ENCODE measurements at regions not wholly inside any gene's neighbourhood (a gene's known extent, or its start where the extent isn't known, plus 50 kb on each side); places are given as distances from the start of the nearest gene placed in this dataset.

DNA sequence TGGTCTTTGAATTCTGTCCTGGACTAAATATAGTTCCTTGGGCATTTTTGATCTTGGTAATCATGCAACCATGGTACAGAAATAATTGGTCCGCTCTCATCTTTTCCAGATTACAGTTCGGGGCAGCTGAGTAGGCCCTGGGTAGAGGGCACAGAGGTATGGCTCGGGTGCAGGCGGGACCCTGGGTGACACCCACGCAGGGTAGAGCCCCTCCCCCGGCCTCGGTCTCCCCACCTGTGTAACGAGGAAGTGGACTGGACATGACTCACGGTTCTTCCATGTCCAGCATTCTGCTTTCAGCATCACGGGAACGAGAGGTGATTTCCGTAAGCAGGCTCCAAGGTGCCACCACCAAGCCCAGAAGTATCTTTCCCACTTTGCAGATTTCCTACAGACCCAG, 91.0 kb upstream of the DIO3 start:
- TF ChIP-seq, protein P1, sequence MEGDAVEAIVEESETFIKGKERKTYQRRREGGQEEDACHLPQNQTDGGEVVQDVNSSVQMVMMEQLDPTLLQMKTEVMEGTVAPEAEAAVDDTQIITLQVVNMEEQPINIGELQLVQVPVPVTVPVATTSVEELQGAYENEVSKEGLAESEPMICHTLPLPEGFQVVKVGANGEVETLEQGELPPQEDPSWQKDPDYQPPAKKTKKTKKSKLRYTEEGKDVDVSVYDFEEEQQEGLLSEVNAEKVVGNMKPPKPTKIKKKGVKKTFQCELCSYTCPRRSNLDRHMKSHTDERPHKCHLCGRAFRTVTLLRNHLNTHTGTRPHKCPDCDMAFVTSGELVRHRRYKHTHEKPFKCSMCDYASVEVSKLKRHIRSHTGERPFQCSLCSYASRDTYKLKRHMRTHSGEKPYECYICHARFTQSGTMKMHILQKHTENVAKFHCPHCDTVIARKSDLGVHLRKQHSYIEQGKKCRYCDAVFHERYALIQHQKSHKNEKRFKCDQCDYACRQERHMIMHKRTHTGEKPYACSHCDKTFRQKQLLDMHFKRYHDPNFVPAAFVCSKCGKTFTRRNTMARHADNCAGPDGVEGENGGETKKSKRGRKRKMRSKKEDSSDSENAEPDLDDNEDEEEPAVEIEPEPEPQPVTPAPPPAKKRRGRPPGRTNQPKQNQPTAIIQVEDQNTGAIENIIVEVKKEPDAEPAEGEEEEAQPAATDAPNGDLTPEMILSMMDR (conservative IDR thresholded peaks at IDR 0.05; ENCODE audit: control insufficient read depth, insufficient read depth, low read depth, low read length): no peak
- no peak for DNase-seq (ENCODE audit: low read depth)
- no peak overlapping the region for H3K4me3 ChIP-seq (ENCODE audit: control insufficient read depth, low read depth, low read length)

DNA sequence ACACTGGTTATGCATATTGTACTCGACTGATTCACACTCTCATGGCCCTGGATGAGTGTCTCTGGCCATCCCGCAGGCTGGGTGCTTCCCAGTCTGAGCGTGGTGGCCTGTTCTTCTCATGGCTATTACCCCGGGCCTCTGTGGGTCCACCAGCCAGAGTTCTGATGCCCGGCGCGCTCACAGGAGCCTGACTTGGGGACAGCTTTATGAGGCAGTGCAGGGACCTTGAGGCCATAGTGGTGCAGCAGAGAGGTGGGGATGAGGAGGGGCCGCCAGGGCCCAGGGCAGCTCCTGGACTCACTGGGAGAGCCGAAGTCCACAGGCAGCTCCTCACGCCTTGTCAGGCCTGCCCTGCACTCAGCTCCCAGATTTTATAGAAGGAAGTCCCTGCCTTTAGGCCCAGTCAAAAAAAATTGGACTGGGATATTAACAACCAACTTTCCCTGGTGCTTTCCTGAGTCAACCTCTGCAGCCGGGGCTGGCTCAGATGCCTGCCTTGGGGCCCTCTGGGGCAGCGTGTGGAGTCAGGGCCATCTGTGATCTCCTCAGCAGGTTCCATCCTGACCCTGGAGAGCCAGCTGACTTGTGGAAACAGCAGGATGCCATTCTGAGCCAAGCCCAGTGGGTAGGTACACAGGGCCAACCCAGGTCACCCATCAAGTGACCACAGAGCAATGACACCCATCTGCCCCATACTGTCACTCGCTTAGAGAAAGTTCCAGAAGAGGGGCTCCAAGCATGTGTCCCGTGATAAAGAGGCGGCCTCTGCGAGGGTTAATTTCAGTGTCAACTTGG, 89.4 kb upstream of the DIO3 start:
- H3K4me3 ChIP-seq (ENCODE audit: control insufficient read depth, low read depth, low read length): no peak overlapping the region
- no peak for DNase-seq (ENCODE audit: low read depth)
- TF ChIP-seq, protein P1 (conservative IDR thresholded peaks at IDR 0.05; ENCODE audit: control insufficient read depth, insufficient read depth, low read depth, low read length): no peak

DNA sequence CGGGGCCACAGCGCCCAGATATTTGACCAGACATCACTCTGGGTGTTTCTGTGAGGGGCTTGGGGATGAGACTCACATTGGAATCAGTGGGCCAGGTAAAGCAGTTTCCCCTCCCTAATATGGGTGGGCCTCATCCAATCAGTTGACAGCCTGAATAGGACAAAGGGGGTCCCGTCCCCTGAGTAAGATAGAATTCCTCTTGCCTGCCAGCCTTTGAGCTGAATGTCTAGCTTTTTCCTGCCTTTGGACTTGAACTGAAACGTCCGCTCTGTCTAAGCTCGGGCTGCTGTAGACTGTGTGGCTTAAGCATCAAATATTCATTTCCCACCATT, 88.8 kb upstream of the DIO3 start:
- no peak for DNase-seq (ENCODE audit: low read depth)
- H3K4me3 ChIP-seq (ENCODE audit: control insufficient read depth, low read depth, low read length): no peak overlapping the region
- TF ChIP-seq, protein P1 (conservative IDR thresholded peaks at IDR 0.05; ENCODE audit: control insufficient read depth, insufficient read depth, low read depth, low read length): no peak

DNA sequence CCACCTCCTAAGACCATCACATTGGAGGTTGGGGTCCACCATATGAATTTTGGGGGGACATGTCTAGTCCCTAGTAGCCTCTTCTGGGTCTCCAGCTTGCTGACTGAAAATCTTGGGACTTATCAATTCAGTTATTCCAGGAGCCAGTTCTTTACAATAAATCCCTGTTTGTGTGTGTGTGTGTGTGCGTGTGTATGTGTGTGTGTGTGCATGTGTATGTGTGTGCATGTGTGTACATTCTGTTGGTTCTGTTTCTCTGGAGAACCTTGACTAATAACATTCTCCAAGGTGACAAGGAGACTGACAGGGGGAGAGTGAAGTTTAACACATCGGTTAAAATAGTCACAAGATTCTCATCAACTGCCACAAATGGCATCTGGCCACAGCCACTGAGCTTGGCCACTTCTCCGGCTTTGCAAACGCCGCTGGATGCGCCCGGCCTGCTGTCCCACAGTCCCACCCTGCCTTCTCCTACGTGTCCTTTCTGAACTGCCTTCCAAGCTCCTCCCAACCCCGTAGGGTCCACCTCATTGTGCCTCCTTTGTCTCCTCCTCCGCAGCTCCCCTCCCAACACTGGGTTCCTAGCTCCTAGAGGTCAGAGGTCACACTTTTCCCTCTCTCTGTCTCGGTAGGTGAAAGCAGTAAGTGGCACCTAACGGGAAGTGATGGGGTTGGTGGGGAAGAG, 88.1 kb upstream of the DIO3 start:
- TF ChIP-seq, protein P1 (conservative IDR thresholded peaks at IDR 0.05; ENCODE audit: control insufficient read depth, insufficient read depth, low read depth, low read length): no peak
- H3K4me3 ChIP-seq (ENCODE audit: control insufficient read depth, low read depth, low read length): no peak overlapping the region
- no peak for DNase-seq (ENCODE audit: low read depth)

DNA sequence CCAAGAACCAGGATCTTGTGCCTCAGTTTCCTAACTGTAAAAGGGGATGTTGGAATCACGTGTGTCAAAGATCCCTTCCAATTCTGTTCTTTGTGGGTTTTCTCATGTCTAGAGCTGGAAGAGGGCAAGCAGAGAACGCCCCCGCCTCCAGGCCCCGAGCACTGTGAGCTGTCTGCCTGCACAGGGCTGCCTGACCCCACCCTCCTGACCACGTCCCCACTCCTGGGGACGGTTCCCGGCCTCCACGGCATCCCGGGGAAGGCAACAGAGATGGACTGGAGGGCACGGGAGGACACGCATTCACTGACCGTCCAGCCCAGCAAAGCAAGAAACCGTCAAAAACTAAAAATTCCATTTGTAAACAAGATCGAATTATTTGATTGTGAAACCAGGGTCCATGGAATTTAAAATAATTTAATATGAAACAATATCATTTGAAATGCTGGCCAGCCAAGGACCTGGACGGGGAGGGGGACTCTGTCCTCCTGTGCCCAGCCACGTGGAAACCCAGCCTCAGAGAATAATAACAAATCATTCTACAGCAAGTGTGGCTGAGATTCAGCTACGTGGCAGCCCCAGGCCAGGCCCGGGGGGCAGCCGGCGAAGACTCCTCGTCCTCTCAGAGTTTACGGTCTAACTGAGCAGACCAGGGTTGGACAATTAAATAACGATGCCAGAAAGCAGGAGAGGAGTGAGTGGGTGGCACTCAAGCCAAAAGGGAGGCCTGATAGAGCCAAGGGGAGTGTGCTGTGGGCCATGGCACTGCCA, 87.3 kb upstream of the DIO3 start:
- DNase-seq (ENCODE audit: low read depth): no peak
- TF ChIP-seq, protein P1 (conservative IDR thresholded peaks at IDR 0.05; ENCODE audit: control insufficient read depth, insufficient read depth, low read depth, low read length): no peak
- no peak overlapping the region for H3K4me3 ChIP-seq (ENCODE audit: control insufficient read depth, low read depth, low read length)

DNA sequence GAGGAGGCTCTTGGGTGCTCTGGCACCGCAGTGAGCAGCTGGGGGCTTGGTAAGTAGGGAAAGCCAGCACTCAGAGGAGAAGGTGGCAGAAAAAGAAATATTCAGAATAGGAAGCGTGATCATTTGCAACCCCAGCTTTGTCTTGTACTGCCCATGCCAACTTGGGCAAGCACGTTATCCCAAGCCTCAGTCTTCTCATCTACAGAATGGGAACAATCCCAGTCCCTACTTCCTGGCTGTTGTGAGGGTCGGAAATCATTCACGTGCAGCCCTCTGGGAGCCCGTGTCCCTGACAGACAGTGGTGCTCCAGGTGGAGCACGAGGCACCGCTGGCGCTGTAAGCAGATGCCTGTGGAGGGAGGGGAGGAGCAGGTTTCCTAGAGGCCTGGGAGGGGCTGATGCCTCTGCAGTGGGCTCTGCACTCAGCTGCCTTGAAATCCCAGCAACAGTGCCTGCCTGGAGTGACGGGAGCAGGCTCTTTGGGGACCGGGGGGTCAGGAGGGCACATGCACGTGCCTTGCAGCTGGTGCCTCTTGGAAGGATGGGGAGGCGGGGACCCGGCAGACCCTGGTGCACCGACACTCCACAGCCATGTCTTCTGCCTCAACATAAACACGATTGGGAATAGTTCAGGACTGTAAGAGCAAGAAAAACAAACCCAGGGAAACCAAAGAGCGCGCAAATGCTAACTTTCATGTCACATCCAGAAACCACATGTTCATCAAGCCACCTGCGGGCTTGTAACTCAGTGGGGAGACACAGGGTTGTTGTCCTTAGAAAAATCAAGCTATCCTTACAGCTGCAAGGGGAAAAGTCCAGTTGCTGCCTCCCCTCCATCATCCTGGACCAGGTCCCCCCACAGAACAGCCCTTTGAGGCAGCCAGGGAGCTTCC, 86.5 kb upstream of the DIO3 start:
- H3K4me3 ChIP-seq (ENCODE audit: control insufficient read depth, low read depth, low read length): no peak overlapping the region
- TF ChIP-seq, protein P1 (conservative IDR thresholded peaks at IDR 0.05; ENCODE audit: control insufficient read depth, insufficient read depth, low read depth, low read length): no peak
- DNase-seq (ENCODE audit: low read depth): no peak
